HG03432 (cell line): ENCODE measurements at regions not wholly inside any gene's neighbourhood (a gene's known extent, or its start where the extent isn't known, plus 50 kb on each side); places are given as distances from the start of the nearest gene placed in this dataset.

Source experiments
- ATAC-seq: cut with Tn5 transposase; IDR thresholded peaks from one replicate; pipeline ENCODE4 v1.9.1; 2021; ENCODE audit warnings: mild to moderate bottlenecking, moderate library complexity; ENCODE audit not compliant: unreplicated experiment

DNA sequence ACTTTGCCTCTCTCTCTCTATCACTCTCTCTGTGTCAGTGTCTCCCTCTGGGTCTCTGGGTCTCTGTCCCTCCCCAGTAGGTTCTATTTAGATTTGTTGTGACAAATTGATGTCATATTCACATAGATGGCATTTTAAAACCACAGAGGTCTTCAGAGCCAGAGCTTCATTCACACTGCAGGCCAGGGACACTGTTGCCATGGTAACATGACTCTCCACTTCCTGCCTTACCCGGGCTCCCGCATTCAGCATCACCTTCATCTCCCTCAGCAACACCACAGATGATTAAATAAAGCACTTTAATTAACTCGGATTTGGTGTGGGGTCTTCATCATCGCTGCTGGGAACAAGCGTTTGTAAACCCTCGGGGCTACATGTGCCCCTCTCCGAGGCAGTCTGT is 132.6 kb downstream of the ETS2 start:
- no peak for ATAC-seq

DNA sequence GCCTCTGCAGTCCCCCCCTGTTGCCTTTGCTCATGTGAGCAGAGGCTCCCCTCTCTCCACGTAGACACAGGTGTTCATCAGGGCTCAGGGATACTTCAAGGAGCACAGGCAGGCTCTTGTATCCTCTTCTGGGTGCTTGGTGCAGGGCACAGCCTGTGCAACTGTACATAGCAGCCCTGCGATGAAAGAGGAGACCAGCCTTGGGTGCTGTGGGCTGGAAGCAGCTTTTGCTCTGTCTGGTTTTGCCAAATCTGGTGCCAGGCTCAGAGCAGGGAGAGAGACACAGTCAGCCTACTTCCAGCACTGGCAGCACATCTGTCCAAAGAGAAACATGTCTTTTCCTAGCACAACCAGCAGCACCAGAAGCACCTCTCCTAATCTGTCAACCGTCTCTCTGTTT is 132.1 kb downstream of the ETS2 start:
- no peak for ATAC-seq

DNA sequence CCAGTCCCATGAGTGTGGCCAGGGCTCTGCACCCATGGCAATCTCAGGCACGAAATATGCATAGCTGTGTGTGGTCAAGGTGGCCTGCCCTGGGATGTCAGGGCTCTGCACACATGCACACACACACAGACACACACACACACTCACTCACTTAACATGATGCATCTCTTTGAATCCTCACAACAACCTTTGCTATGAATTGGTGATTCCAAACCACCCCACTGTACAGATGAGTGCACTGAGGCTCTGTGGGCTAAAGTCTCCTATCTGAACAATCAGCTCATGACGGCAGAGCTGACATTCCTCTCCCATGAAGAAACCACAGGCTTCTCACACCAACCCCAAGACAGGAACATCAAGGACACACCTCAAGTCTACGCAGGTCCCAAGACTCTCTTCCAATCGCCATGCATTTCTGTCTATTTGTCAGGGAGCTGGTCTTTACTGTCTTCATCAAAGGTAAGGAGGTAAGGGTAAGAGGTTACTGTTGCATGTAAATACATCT is 131.6 kb downstream of the ETS2 start:
- no peak for ATAC-seq

DNA sequence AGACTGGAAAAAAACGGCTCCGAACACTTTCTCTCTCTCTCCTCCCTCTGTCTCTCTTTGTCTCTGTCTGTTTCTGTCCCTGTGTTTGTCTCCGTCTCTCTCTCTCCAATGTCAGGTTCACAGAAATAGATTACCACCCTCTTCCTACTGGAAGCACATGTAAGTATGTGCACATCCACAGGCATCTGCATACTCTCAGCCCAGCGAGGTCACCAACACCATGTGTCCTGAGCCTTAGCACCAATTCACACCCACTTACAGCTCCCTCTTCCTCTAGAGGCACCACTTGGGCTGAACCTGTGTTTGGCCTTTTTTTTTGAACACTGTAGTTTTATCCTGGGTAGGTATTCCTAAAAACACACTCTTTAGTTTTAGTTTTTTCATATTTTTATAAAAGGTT is 130.5 kb downstream of the ETS2 start:
- ATAC-seq, result no peak

DNA sequence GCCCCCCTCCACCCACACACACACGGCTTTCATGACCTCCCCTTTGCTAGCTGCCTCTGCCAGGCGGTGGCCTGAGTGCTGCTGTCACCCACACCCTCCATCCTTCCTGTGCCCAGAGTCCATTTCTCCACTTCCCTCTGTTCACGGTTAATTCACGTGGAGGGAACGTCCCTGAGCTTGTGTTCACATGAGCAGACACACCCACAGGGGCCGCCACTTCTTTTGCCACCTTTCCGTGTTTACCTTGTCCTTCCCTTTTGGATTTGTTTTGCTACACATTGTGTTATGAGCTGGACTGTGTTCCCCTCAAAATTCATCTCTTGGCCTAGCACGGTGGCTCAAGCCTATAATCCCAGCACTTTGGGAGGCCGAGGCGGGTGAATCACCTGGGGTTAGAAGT is 128.0 kb downstream of the ETS2 start:
- no peak for ATAC-seq

DNA sequence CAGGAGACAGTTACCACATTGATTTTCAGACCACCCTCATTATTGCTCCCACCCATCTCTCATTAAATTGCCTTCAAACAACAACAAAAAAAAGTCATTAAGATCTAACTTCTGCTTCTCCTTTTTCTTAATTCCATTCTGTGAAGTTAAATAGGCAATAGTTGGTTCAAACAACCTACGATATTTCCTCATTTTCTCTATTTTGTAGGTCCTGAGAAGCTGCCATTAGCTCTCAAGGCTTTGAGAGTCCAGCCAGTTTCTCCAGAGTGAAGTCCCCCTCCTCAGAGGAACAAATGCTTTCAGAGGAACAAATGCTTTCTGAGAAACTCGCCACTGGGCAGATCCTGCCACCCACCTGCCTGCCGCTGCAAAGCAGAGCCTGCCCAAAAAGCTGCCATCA is 125.6 kb downstream of the ETS2 start:
- no peak for ATAC-seq

DNA sequence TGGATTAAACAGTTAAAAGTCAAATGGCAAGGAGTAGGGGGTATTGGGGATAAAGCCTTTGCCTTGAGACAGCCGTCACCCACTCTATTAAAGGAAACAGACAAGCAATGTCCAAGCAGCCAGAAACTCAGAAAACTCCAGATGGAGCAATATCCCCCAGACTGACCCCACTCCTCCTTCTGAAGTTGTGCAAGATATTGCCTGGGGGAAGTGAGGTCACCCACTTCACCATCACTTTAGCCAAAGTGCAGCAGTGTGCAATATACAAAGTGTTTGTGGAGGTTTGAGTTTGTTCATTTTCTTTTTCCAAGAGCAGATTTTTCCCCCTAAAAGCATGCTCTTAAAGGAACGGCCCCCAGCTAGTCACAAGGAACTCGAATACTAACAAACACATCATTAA is 125.1 kb downstream of the ETS2 start:
- no peak for ATAC-seq

DNA sequence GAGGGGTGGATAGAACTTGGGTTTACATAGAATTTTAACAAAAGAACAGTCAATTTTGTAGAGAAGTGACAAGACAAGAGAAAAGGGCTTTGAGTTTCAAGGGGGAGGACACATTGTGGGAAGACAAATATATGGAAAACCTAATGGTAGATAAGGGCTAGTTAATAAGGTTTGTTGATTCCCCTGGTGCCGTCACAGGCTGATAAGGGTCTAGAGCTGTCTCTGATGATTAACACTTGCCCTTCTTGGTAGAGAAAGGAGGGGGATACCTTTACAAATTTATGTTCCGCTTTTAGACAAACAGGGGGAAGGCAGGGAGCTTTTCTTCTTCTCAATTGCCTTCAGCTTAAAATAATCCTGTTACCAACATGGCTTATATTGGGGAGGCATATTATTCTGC is 124.3 kb downstream of the ETS2 start:
- ATAC-seq, result no peak

DNA sequence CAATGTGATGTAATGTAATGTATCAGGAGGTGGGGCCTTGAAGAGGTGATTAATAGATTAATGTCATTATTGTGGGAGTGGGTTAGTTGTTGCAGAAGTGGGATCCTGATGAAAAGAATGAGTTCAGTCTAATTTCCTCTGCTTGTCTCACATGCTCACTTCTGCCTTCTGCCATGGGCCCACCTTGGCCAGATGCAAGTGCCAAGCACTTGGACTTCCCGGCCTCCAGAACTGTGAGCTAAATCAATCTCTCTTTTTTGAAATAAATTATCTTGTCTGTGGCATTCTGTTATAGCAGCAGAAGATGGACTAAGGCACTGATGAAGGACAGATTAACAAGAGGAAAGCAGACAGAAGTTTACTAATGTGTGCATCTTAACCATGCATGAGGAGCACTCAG is 123.9 kb downstream of the ETS2 start:
- no peak for ATAC-seq

DNA sequence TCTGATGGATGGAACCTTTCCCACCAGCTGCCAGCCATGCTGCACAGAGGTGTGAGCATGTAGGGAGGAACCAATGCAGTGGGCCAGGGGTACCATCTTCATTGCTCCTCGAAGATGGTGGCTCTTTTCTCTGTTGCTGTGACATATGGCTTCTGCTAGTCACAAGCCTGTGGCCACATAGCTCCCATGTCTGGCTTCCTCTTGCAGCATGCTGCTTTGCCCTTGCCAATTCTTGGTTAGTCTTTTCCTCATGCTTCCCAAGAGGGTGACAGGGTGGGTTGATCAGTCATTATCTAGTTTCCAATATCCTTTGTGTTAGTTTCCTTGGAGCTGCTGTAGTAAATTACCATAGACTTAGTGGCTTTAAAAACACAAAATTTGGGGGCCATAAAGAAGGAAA is 123.4 kb downstream of the ETS2 start:
- ATAC-seq, result no peak

DNA sequence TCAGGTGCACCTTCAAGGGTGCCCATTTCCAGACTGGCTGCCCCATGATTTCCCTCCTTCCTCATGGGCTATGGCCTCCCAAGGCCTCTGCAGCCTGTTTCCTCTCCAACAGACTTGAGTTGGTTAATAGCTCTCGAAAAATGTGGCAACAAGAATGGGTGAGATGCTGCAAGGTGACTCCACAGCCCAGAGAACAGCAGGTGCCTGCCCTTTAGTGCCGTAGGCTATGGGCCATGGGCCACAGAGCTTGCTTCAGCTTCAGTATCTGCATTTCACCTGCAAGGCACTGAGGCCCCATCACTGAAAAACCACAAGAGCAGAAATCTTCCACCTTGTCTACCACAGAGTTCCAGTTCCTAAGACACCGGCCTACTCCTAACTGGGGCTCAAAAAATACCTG is 122.0 kb downstream of the ETS2 start:
- no peak for ATAC-seq

DNA sequence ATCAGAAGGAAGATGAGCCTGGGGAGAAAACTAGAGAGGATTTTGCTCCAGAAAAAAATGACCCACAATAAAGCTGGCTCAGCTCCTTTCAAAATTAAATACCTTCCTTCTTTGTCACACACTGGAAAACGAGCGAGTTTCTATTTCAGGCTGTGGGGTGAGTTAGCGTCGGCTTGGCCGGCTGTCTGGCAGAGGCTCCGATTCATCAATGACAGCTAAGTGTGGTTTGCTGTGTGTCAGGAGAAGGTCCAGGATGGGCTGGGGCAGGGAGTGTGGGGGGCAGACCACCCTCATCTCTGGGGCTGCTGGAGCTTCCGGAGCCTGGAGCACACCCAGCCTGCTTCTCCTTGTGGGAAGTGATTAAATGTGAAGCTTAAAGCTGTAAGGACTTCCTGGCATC is 120.2 kb downstream of the ETS2 start:
- ATAC-seq, result no peak

DNA sequence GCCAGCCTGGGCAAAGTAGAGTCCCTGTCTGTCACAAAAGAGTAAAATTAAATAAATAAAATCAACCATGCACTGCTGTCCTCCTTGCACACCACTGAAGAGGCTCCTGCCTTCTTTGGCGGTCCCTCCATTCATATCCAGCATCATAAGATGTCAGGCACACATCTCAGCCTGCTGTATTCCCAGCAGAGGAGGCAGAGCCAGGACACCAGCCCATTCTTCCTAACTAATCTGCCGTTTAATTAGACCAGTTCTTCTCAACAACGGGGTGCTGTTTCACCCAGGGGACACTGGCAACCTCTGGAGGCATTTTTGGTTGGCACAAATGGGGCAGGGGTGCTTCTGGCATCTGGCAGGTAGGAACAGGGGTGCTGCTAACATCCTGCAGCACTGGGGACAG is 119.7 kb downstream of the ETS2 start:
- no peak for ATAC-seq

DNA sequence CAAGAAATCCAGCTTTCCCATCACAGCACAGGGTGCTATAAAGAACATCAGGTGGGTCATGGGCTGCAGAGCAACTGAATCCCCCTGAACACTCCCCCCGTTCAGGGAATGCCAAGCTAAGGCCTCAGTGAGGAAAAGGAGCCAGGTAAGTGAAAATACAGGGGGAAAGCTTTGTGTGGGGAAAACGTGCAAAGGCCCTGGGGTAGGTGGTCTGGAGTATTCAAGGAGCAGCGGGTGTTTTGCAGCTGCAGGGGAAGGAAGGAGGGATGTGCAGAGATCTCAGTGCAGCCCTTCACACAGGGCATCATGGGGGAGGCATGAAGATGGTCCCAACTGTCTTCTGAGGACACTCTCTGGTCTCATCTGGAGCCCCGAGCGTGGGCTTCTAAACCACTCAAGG is 119.2 kb downstream of the ETS2 start:
- ATAC-seq, result no peak

DNA sequence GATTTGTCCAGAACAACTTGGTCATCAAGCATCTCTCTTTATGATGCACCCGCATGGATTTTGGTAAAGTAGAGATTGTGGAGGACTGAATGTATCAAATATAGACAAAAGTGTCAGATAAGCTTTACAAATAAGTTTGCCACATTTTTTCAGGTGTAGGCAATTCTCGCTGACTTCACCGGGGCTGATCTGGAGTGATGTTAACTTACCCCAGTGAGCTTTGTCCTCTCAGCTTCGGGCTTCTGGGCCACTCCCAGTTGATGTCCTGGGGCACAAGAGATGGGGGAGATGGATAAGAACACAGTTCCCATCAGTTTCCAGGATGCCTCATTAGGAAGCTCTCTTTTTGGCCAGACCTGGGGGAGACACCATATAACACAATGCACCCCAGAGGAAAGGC is 117.7 kb downstream of the ETS2 start:
- ATAC-seq, result no peak

DNA sequence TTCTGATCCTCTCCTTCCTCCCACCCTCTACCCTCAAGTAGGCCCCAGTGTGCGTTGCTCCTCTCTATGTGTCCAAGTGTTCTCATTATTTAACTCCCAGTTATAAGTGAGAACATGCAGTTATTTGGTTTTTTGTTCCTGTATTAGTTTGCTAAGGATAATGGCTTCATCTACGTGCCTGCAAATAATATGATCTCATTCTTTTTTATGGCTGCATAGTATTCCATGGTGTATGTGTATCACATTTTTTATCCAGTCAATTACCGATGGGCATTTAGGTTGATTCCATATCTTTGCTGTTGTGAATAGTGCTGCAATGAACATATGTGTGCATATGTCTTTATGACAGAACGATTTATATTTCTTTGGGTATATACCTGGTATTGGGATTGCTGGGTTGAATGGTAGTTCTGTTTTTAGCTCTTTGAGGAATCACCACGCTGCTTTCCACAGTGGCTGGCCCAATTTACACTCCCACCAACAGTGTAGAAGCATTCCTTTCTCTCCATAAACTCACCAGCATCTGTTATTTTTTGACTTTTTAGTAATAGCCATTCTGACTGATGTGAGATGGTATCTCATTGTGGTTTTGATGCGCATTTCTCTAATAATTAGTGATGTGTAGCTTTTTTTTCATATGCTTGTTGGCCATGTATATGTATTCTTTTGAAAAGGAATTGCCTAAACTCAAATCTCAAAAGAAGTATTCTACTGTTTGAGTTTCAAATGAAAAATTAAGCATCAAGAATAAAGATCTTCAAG is 116.9 kb downstream of the ETS2 start:
- ATAC-seq, result no peak

DNA sequence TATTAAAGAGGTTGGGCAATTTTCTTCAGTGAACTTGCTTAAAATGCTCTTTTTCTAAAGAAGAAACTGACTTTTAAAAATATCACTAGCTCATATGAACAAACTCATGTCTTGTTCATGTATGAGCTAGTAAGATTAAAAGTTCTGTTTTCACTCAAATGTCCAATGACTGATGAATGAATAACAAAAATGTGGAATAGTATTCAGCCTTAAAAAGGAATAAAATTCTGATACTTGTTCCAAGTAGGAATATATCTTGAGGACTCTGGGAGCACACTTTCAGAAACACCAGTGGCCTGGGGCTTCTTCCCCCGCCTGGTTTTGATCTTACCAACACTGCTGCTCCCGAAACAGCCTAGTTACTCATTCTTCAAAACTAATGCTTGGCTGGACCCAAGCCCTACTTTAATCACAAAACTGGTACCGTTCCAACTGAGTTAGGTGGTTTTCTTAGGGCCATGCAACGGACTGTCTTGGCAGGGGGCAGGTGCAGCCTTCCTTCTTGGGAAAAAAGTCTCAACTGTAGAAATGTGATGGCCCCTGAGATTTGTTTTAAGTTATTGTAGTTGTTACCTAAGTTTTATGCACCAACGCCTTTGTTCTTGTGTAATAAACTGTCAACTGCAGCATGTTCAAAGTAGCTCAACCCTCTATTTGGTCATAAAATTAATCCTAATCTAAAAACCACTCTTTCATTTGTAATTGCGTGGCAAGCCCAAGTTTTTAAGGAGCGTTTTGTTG is 116.0 kb downstream of the ETS2 start:
- no peak for ATAC-seq

DNA sequence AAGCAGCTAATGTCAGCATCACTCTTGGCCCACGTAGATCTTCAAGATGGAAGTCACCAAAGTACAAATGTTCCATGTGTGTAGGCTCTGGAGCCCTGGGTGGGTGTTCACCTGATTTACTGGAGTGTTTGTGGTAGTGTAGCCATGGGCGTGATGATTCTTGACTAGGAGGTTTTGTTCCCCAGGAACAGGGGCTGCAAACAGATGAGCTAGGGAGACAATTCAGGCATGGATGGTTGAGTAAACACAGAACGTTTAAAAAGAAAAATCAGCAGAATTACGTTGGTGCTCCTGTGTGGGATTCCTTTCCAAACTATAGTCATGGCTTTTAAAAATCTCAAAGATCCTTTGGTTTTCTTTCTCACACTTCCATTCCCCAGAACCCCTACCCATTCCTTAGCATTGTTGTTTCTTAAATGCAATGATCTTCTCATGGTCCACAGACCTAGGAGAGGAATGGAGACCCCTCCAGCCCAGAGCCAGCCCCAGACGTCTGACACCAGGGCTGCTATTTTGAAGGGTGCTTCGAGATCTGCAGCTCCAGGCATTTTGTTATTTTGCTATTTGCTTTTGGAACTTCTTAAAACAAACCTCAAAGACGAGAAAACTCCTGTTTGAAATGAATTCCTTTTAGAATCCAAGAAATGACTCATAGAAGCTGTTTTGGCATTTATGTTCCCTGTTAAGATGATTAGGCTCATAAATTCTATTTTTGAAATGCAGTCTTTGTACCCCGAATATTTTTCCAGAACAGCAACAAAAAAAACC is 115.1 kb downstream of the ETS2 start:
- ATAC-seq, result no peak

DNA sequence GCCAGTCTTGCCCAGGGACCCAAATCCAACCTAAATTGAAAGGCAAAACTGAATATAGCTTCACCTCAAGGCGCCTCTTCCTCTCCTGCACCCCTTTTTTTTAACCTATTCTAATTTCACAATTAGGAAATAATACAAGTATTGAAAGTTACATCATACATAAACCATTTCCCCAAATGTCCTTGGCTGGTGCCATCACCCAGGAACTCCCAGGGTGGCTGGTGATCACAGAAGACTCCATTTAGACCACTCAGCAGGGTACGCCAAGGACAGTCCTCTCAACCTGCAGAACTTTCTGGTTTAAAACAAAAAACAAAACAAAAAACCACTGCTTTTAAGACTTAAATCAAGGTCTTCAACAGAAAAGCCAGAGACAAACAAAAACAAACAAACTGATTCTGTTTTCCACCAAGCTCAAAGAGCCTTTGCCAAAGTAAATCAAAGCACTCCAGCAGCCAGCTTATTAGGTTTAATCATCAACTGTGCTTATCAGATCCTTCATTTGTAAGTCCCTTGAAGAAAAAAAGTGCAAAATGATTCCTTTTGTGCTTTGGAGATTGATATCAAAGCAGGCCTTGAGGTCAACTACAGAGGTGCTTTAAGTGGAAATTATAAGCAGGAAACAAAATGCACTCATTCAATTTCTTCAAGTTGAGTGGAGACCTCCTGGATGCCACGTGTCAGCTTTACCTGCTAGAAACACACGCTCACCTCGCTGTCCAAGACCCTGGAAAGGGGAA is 113.0 kb downstream of the ETS2 start:
- ATAC-seq, result no peak

DNA sequence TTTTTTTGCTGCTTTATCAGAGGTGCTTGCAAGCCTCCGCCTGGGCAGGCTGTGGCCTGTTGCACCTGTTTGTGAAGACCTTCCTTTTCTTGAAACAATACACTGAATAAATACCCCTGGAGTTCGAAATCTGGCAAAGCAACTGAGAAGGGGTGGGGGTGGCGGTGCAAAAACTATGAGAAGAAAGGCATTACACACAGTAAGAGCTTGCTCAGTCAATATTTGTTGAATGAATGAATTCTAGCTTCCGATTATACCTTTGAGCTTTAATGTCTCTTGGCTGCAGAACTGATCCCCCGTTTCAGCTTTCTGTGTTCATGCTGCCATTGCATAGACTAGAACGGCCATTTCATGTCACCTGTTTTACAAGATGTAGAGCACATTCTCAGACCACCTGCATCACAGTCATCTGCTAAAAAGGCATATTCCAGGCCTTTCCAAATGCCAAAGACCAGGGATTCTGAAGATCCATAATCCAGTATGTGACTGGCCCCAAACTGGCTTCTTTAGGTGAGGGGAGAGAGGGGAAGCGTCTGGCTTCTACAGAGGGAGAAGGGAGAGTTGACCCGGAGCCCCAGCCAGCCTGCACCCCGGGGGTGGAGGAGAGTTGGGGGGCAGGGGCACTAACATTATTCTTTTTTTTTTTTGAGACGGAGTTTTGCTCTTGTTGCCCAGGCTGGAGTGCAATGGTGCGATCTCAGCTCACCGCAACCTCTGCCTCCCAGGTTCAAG is 111.5 kb downstream of the ETS2 start:
- no peak for ATAC-seq
